ENCODE measurements at regions not wholly inside any gene's neighbourhood (a gene's known extent, or its start where the extent isn't known, plus 50 kb on each side); places are given as distances from the start of the nearest gene placed in this dataset.

DNA sequence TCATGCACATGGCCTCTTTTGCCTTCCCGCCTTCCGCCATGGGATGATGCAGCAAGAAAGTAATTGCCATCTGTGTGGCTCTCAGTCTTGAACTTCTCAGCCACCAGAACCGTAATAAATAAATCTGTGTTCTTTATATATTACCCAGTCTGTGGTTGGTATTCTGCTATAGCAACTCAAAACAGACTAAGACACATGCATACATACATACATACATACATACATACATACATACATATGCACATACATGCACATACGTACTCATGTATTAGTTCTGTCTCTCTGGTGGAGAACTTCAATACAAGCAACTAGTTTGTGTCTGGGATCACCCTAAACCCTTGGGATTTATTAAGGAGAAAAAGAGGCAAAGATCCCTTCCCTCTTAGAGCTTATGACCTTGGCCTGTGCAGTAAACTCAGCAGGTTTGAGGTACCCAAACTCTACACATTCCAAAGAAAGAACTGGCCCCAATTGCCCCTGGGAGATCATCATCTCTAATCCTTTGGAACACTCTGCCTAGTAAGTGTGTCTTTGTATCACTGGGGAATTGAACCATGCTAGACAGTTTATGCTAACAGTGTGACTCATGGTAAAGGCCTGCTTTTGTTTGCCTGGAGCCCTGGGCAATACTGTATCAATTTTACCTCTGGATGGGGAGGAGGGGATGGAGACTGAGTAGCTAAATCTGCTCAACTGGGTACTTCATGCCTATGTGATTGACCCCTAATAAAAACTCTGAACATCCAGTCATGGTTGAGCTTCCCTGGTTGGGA is 115.6 kb upstream of the LMCD1 start:
- TF ChIP-seq, protein P1, sequence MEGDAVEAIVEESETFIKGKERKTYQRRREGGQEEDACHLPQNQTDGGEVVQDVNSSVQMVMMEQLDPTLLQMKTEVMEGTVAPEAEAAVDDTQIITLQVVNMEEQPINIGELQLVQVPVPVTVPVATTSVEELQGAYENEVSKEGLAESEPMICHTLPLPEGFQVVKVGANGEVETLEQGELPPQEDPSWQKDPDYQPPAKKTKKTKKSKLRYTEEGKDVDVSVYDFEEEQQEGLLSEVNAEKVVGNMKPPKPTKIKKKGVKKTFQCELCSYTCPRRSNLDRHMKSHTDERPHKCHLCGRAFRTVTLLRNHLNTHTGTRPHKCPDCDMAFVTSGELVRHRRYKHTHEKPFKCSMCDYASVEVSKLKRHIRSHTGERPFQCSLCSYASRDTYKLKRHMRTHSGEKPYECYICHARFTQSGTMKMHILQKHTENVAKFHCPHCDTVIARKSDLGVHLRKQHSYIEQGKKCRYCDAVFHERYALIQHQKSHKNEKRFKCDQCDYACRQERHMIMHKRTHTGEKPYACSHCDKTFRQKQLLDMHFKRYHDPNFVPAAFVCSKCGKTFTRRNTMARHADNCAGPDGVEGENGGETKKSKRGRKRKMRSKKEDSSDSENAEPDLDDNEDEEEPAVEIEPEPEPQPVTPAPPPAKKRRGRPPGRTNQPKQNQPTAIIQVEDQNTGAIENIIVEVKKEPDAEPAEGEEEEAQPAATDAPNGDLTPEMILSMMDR (IDR thresholded peaks at IDR 0.05), result no peak
- no peak for TF ChIP-seq POLR2A (IDR thresholded peaks at IDR 0.05)
